HK-2 (cell line): ENCODE measurements at regions not wholly inside any gene's neighbourhood (a gene's known extent, or its start where the extent isn't known, plus 50 kb on each side); places are given as distances from the start of the nearest gene placed in this dataset.
"Not testable (repeated sequence)": the region's sequence is repeated elsewhere in the genome, so short reads cannot be mapped to it uniquely, and the experiment has no call there.

Experiments used
- DNase-seq: peaks from one replicate; pipeline ENCODE4 v3.0.0-alpha.2; 2018; ENCODE audit not compliant: unreplicated experiment

- no peak for DNase-seq
These were observed 278.3 kb downstream of the RAP2B start for GRCh38 chr3:153440311-153440710.

DNA sequence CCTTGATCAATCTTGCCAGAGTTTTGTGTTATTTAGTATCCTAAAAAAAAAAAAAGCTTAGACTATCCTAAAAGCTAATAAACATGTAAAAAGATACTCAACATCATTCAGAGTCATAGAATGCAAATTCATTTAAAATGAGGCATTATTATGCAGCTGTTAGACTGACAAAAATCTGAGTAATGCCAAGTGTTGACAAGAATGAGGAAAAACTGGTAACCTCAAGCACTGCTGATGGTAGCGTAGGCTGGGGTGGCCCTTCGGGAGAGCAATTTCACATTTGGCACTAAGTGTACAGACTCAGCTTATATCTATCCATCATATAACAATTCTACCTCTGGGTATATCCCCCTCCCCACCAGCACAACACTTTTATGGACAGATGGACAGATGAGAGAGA is 280.4 kb downstream of the RAP2B start:
- no peak for DNase-seq

- no peak for DNase-seq
These were observed 280.9 kb downstream of the RAP2B start for GRCh38 chr3:153442799-153443487.

- DNase-seq = no peak
These were observed 281.9 kb downstream of the RAP2B start for GRCh38 chr3:153443961-153444360.

DNA sequence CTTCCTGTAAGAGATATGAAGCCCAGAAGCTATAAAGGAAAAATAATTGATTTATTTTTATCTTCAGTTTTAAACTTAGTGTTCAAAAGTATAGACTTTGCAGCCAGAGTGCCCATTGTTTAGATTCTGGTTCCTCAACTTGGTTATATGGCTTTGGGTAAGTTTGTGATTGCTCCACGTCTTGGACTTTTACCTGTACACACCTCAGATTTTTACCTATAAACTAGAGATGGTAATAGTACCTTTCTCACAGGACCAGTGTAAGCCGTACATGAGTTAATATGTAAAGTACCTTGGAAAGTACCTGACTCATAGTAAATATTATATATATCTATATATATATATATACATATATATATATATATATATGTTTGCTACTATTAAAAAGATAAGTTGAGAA is 283.8 kb downstream of the RAP2B start:
- no peak for DNase-seq

DNA sequence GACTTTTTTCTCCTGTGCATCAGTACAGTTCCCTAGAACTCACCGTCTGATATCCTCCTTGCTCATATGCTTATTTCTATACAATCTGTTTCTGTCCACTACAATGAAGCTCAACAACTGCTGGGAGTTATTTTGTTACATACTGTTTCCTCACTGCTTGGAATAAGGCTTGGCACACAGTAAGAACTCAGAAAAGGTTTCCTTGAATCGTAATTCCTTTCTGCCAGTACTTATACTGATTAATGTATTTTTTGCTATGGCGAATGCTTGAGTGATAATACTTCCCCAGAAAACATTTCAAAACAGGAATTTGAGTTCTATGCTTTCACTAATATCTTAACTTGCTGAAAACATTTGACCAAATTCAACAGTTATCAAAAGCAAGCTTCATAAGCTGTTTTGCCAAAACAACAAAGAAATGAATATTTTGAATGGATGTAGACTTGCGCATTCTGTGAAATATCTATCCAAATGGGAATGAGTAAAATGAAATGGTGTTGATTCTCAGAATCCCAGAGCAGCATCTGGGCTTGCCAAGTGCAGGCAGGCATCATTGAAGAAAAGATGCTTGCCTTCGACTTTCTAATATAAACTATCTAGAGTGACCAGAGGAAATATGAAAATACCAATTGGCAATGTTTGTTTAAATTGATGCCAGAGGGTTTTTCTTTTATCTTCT is 286.3 kb downstream of the RAP2B start:
- DNase-seq = no peak

DNA sequence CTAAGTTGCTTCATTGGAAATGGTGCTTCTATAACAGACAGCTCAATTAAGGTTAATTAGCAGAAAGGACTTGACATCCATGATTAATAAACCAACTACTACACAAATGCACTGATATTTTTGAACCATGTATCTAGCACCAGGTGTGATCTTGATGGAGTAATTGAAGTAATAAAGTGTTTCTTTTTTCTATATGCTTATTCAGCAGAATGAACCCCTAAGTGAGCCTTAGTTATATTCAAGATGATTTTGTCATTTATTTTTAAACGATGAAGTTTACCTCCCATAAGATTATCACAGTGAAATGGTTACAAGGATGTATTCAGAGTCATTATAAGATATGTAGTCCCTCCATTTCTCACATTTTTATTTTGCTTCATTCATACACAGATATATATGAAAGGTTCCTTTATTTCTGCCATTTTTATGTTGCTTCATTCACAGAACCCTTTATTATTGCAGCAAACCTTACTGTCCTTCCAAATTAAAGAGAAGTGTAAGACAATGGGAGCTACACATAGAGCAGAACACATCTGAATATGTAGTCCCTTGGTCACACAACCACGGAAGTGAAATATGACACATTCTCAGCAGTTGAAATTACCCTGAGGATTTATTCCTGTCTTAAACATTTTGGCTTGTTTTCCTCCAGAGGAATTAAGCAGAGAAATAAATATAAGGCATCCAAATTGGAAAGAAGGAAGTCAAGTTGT is 295.0 kb downstream of the RAP2B start:
- no peak for DNase-seq

- DNase-seq = no peak
These were observed 296.9 kb downstream of the RAP2B start for GRCh38 chr3:153458881-153459280.

GRCh38 chr3:153462545-153462944 is 300.5 kb downstream of the RAP2B start:
- DNase-seq = no peak

DNA sequence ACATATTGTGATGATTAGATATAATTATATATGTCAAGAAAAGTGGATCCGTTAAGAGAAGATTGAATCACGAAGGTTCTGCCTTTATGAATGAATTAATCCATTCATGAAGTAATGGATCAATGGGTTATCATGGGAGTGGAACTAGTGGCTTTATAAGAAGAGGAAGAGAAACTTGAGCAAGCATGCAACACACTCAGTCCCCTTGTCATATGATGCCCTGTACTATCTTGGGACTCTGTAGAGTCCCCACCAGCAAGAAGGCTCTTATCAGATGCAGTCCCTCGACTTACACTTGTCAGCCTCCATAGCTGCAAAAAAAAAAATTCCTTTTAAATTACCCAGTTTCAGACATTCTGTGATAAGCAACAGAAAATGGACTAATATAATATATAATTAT is 301.9 kb downstream of the RAP2B start:
- no peak for DNase-seq

GRCh38 chr3:153469162-153469561 is 307.1 kb downstream of the RAP2B start:
- no peak for DNase-seq

DNA sequence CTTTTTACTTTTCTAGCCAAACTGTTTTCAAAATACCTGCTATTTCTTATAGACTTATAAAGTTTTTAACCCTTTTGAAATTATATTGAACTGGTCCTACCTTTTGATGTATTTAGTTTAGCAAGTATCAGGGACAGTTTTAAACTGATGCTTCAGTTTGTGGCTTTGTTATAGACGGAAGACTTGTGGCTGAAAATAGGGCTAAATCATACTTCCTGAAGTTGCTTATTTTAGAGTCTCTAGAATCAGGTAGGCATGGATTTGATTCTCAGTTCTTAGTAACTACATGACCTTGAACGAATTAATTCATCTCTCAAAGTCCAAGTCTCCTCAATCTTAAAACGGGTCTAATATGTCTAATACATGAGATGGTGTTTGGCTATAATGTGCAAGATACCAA is 322.8 kb downstream of the RAP2B start:
- no peak for DNase-seq

DNA sequence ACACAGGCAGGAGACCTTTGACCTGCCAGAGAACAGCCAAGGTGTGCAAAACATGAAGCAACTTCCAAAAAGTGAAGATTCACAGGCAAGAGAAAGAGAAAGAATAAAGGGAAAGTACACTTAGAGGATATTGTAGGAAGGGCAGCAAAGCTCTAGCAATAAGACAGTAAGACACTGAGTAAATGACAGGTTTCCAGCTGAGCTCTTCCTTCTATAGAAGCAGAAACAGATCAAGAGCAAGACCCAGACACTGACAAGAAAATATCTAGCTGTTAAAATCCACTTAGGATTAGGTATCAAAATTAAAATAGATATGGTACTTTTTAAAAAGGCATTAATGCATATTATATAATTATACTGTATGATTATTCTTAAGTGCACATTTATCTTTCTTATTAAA is 333.4 kb downstream of the RAP2B start:
- no peak for DNase-seq

- no peak for DNase-seq
These were observed 340.7 kb downstream of the RAP2B start for GRCh38 chr3:153502682-153503081.

DNA sequence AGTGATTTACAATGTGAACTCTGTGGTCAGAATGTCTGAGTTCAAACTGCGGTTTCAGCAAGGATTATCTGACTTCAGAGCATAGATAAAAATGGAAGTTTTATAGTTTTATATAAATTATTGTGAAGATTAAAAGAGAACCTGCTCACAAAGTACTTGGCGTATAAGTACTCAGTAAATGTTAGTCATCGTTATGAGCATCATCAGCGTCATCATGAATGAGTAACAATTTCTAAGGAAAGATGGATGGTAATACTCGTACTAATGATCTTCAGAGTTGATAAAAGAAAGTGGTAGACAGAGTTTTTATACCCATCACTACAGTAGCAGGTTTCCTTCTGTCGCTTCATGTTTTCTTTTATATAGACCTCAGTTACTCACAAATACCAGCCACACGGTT is 341.8 kb downstream of the RAP2B start:
- no peak for DNase-seq

- DNase-seq = not testable (repeated sequence)
These were observed 344.2 kb downstream of the RAP2B start for GRCh38 chr3:153506205-153506604.

DNA sequence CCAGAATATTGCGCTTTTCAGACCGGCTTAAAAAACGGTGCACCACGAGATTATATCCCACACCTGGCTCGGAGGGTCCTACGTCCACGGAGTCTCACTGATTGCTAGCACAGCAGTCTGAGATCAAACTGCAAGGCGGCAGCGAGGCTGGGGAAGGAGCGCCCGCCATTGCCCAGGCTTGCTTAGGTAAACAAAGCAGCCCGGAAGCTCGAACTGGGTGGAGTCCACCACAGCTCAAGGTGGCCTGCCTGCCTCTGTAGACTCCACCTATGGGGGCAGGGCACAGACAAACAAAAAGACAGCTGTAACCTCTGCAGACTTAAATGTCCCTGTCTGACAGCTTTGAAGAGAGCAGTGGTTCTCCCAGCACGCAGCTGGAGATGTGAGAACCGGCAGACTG is 344.7 kb downstream of the RAP2B start:
- not testable (repeated sequence) for DNase-seq

DNA sequence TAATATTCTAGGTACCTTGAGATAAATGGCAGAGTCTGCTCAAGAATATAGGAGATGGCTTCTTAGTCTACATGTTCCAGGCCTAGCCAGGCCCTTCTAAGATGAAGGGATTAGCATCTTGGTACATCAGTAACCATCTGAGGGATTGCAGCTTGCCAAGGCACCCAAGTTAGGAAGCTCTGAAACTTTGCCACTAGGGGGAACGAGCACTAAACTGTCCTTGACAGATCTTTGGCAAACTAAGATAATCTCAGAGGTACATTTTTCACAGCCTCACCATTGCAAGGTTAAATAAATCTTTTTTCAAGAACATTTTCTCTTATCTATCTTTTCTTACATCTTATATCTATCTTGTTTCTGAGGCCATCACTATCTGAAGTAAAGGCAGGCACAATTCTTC is 351.2 kb downstream of the RAP2B start:
- no peak for DNase-seq

GRCh38 chr3:153528473-153528872 is 366.4 kb downstream of the RAP2B start:
- no peak for DNase-seq

DNA sequence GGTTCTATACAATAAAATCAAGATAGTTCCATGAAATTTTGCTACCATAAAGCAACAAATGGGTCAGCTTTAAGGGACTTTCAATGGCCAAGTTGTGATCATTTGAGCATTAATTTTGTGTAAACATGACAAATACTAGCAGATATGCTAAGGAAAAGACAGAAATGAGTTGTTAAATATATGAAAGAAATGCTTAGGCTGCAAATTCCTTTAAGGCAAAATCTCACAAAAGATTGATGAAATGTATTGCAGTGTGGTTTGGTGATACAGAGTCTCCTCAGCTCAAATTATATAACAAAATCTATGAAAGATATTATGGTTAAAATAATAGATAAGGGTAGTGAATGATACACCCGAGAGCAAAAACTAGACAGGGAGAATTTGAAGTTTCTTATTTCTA is 377.2 kb downstream of the RAP2B start:
- no peak for DNase-seq

GRCh38 chr3:153545471-153545870 is 383.4 kb downstream of the RAP2B start:
- no peak for DNase-seq

GRCh38 chr3:153547970-153548369 is 385.9 kb downstream of the RAP2B start:
- no peak for DNase-seq

DNA sequence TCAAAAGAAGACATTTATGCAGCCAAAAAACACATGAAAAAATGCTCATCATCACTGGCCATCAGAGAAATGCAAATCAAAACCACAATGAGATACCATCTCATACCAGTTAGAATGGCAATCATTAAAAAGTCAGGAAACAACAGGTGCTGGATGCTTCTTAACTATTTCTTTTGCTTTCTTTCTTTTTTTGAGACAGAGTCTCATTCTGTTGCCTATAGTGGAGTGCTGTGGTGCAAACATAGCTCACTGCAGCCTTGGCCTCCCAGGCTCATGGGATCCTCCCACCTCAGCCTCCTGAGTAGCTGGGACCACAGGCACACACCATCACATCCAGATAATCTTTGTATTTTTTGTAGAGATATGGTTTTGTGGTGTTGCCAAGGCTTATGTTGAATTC is 387.7 kb downstream of the RAP2B start:
- DNase-seq = not testable (repeated sequence)
